VCaP (cell line): ENCODE measurements at regions not wholly inside any gene's neighbourhood (a gene's known extent, or its start where the extent isn't known, plus 50 kb on each side); places are given as distances from the start of the nearest gene placed in this dataset.
"Not testable (repeated sequence)": the region's sequence is repeated elsewhere in the genome, so short reads cannot be mapped to it uniquely, and the experiment has no call there.

Experiments used
- H3K27ac ChIP-seq: fragments of 450-650 bp; 2 replicates; pipeline ENCODE4 v1.5.1; 2017
- TF ChIP-seq, protein P1 (sequence below): fragments of 450-650 bp; conservative IDR thresholded peaks from 2 replicates; pipeline ENCODE4 v1.5.1; 2017; ENCODE audit warnings: mild to moderate bottlenecking, moderate library complexity

DNA sequence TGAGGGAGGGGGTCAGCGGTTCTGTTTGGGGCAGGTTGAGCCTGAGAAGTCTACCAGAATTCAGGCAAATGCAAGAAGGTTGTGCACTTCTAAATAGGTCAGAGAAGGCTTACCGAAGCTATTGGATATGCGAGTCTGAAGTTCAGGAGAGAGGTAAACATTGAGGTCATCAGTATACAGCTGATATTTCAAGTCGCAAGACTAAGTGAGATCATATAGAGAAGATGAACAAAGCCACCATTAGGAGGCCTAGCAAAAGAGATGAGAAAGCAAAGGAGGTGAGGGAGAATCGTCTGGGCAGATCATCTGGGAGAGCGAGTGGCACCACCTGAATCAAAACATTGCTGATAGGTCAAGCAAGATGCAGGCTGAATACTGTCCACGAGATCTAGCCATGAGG, 430.6 kb downstream of the BUD13 start:
- TF ChIP-seq, protein P1, sequence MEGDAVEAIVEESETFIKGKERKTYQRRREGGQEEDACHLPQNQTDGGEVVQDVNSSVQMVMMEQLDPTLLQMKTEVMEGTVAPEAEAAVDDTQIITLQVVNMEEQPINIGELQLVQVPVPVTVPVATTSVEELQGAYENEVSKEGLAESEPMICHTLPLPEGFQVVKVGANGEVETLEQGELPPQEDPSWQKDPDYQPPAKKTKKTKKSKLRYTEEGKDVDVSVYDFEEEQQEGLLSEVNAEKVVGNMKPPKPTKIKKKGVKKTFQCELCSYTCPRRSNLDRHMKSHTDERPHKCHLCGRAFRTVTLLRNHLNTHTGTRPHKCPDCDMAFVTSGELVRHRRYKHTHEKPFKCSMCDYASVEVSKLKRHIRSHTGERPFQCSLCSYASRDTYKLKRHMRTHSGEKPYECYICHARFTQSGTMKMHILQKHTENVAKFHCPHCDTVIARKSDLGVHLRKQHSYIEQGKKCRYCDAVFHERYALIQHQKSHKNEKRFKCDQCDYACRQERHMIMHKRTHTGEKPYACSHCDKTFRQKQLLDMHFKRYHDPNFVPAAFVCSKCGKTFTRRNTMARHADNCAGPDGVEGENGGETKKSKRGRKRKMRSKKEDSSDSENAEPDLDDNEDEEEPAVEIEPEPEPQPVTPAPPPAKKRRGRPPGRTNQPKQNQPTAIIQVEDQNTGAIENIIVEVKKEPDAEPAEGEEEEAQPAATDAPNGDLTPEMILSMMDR: no peak
- H3K27ac ChIP-seq: no peak overlapping the region

DNA sequence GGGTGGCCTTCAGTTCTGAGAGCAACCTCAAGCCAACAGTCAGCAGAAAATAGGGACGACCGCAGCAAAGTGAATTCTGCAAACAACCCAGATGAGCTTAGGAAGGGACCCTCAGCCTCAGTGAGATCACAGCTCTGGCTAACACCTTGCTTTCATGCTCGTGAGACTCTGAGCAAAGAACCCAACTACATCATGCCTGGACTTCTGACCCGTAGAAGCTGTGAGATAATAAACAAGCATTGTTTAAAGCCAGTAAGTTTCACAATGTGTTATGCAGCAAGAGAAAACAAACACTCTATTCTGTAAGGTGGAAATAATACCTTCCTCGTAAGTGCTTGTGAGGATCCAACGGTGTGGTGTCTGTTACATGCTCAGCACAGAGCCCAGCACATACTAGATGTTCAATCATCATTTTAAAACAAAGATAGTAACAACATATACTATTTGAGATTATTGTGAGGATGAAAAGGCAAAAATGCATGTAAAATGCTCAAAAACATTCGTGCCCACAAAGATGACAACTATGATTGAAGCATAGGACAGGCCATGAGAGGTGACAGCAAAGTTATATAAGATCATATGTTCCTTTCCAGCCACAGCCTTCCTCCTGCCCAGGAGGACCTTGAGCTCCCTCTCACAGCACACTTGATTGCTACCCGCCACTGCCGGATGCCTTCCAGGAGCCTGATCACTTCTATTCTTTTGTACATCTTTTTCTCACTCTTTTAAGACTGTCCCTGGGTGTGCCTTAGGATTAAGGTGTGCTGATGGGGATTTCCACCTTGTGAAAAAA, 433.3 kb downstream of the BUD13 start:
- TF ChIP-seq, protein P1: no peak
- H3K27ac ChIP-seq: no peak overlapping the region

DNA sequence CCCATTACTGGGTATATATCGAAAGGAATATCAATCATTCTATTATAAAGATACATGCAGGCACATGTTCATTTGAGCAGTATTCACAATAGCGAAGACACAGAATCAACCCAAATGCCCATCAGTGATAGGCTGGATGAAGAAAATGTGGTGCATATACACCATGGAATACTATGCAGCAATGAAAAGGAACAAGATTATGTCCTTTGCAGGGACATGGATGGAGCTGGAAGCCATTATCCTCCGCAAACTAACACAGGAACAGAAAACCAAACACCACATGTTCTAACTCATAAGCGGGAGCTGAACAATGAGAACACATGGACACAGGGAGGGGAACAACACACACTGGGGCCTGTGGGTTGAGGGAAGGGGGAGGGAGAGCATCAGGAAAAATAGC, 434.3 kb downstream of the BUD13 start:
- H3K27ac ChIP-seq: not testable (repeated sequence)

DNA sequence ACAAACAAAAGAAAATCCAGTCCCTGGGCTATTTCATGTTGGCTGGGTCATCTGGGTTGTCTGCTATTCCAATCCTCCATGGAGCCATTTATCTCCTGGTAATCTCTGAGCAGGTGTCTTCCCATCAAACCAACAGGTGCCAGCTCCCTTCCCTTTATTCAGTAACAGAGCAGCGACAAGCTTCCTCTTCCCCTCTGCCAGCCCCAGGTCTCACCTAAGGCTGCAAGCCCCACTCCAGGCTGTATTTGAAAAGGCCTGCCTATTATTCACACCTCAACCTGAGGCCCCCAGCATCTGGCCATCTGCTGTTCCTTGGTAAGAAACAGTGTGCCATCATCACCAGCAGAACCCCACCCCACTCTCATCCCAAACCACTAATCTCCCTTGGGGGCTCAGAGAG, 436.2 kb downstream of the BUD13 start:
- H3K27ac ChIP-seq: no peak overlapping the region
- TF ChIP-seq, protein P1: no peak

DNA sequence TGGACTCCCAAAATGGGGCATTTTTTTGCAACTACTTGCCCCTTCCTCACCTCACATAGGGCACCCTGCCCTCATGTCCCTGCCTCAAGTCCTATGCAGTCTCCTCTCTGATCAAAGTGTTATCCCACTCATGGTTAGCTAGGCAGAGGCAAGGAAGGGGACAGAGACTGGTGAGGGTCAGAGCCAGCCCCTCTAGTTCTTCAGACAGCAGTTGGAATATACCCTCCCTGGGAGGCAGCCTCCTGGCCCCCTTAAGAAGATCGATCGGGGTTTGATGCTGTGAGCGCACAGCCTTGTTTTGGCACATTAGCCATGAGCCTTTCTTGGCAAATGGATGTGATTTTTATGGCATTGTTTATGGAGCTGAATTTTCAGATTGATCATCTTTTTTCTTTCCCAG, 436.9 kb downstream of the BUD13 start:
- no peak overlapping the region for H3K27ac ChIP-seq
- TF ChIP-seq, protein P1: no peak

DNA sequence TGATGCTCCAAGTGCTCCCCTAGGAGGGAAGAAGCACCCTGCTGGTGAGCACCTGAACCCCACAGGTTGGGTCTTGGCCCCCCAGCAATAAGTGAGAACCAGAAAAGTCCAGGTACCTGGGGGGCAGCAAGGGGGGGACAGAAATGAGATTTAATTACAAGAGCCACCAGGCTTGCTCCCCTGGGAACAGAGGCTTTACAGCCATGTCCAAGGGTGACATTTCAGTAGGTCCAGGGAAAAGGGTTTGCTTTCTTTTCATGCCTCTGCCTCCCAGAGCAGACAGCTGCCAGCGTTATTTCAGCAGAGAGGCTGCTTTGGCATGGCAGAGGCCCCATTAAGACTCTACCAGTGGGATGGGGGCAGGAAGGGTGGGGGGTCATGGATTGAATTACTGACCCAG, 437.7 kb downstream of the BUD13 start:
- H3K27ac ChIP-seq: no peak overlapping the region
- TF ChIP-seq, protein P1: no peak

DNA sequence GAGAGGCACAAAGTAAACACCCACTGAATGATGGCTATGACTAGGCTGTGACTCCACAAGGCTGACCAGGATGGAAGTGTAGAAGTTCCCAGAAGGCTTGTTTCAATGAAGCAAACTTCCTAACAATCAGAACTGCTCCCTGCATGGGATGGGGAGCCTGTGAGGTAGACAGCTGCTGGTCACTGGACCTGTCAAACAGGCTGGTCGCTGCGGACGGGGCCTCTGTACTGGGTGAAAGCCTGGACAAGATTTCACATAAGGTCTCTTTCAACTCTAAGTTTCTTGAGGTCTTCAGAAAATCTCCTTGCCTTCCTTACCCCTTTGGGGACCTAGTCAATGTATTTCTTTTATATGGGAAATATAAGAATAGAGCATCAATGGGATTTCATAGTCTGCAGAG, 438.2 kb downstream of the BUD13 start:
- TF ChIP-seq, protein P1: no peak
- no peak overlapping the region for H3K27ac ChIP-seq

DNA sequence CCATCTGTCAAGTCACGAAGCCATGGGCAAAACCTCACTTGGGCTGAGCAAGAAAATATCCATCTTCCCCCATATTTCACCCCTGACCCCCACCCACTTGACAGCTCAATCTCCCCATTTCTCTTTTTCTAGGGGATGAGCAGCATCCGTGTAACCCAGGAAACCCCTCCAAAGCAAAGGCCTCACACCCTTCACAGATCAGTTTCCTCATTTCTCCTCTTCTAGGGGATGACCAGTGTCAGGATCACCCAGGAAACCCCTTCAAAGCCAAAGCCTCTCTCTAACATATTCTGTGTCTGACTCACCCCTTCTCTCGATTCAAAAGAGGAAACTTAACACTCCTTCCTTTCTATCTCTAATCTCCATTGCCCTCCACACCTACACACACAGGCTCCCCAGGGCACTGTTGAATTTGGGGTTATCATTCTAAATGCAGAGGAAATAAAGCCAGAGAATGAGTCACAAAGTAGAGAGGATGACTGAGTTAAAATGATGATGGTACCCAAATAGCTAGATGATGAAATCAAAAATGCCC, 439.7 kb downstream of the BUD13 start:
- TF ChIP-seq, protein P1: no peak
- no peak overlapping the region for H3K27ac ChIP-seq
